ENCODE measurements at regions not wholly inside any gene's neighbourhood (a gene's known extent, or its start where the extent isn't known, plus 50 kb on each side); places are given as distances from the start of the nearest gene placed in this dataset.

DNA sequence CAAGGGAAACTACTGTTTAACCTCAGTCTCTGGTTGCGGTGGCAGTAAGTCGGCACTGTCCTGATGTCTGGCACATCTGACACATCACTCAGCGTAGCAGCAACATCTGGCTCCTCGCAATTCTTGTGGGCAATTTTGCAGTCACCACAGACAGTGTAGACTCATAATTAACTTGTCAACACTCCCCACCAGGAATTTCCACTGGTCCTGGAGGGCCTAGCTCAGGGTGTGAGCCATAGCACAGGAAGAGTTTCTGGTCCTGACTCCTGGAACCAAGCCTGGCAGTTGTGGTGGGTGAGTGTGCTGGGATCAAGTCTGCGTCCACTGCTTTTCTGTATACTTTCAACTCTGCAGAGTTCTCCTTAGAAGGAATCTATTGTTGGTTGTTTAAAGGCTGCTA is 209.7 kb downstream of the SNX19 start:
- no peak overlapping the region for H3K27ac ChIP-seq
- no peak for TF ChIP-seq ZFX (IDR thresholded peaks at IDR 0.05)
- TF ChIP-seq, protein P1, sequence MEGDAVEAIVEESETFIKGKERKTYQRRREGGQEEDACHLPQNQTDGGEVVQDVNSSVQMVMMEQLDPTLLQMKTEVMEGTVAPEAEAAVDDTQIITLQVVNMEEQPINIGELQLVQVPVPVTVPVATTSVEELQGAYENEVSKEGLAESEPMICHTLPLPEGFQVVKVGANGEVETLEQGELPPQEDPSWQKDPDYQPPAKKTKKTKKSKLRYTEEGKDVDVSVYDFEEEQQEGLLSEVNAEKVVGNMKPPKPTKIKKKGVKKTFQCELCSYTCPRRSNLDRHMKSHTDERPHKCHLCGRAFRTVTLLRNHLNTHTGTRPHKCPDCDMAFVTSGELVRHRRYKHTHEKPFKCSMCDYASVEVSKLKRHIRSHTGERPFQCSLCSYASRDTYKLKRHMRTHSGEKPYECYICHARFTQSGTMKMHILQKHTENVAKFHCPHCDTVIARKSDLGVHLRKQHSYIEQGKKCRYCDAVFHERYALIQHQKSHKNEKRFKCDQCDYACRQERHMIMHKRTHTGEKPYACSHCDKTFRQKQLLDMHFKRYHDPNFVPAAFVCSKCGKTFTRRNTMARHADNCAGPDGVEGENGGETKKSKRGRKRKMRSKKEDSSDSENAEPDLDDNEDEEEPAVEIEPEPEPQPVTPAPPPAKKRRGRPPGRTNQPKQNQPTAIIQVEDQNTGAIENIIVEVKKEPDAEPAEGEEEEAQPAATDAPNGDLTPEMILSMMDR (conservative IDR thresholded peaks at IDR 0.05): no peak

DNA sequence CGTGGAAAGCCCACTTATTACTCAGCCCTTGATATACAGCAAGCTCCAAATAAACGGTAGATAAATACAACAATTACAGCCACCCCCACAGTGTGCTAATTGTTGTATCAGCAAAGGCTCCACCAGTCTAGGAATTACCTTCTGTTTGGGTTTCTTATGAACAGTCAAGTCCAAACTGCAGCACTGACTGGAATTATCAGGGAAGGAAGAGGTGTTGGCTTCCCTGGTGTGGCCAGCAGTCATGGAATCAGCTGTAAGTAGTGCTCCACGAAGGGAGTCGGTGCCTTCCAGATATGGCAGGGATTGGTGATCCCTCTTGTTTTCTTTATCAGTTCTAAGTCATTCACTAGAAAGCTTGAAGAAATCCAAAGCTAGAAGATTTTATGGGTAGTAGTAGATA is 209.1 kb downstream of the SNX19 start:
- TF ChIP-seq, protein P1 (conservative IDR thresholded peaks at IDR 0.05): no peak
- TF ChIP-seq ZFX (IDR thresholded peaks at IDR 0.05): no peak
- no peak overlapping the region for H3K27ac ChIP-seq

DNA sequence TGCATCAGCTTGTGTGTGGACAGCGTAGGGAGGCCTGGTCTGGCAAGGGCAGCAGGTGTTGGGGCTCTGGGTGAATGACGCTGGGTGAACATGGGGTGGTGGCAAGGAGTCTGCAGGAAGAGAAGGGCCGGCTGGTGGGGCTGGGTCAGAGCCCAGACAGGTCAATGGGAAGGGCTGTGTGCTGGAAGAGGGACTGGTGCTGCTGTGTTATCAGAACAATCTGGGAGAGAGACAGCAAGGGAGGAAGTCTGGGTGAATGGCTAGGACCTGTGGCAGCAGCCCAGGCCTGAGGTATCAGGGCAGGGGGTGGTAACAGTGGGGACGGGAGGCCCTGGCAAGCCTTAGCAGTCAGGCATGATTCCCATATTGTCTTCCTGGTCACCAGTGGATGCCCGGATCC is 206.7 kb downstream of the SNX19 start:
- no peak overlapping the region for H3K27ac ChIP-seq
- TF ChIP-seq, protein P1 (conservative IDR thresholded peaks at IDR 0.05): no peak
- TF ChIP-seq ZFX (IDR thresholded peaks at IDR 0.05): no peak

DNA sequence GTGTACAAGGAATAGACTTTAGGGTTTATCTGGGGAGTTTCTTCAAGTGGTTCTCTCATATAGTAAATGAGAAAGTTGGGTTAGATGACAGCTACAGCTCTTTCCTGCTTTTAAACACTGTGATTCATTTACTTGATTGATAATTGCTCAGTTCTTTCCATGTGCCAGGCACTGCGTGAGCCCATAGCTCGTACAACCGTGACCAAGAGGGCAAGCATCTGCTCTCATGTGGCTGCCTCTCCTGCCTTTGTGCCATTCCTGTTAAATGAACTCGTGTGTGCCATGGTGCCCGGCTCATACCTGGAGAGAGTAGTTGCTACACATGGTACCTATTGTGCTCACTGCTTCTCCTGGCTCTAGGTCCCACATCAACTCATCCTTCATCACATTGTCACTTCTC is 206.3 kb downstream of the SNX19 start:
- no peak for TF ChIP-seq ZFX (IDR thresholded peaks at IDR 0.05)
- TF ChIP-seq, protein P1 (conservative IDR thresholded peaks at IDR 0.05): no peak
- no peak overlapping the region for H3K27ac ChIP-seq

DNA sequence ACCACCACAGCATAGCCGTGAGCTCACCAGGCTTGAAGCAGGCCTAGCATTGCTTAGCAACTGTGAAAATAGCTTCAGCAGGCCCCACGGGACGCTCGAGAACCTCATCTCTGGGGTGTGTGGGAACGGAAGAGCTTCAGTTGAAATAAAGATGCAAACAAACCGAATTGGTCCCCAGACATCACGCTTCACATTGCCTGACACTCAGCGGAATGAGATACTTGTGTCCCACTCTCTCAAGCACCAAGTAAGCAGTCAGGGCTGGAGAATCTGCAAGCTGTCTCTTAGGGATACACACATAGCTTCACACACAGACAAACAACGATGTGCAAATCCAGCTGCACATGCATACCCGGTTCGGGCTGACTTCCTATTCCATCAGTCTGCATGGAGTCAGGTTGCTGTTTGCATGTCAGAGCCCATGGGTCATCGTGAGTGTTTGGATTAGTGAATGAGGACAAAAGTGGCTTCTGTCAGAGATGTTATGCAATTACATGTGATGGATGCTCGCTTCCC is 205.7 kb downstream of the SNX19 start:
- no peak overlapping the region for H3K27ac ChIP-seq
- TF ChIP-seq, protein P1 (conservative IDR thresholded peaks at IDR 0.05): no peak
- no peak for TF ChIP-seq ZFX (IDR thresholded peaks at IDR 0.05)

DNA sequence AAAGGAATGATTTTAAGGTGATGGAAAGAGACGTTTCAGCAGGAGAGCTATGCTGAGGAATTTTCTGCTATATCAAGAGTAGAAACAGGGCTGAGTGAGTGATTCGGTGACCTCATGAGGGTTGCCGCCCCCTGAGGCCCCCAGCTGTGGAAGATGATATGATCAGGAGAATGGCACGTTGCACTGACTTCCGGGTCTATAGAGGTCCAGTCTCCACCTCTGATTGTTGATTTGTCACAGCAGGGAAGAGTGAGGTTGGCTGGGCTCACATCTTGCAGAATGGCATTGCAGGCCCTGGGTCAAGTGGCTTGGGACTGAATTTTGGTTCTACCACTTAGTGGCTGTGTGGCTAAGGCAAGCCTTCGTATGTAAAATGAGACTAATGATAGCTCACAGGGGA is 205.1 kb downstream of the SNX19 start:
- TF ChIP-seq, protein P1 (conservative IDR thresholded peaks at IDR 0.05): no peak
- TF ChIP-seq ZFX (IDR thresholded peaks at IDR 0.05): no peak
- H3K27ac ChIP-seq: no peak overlapping the region

DNA sequence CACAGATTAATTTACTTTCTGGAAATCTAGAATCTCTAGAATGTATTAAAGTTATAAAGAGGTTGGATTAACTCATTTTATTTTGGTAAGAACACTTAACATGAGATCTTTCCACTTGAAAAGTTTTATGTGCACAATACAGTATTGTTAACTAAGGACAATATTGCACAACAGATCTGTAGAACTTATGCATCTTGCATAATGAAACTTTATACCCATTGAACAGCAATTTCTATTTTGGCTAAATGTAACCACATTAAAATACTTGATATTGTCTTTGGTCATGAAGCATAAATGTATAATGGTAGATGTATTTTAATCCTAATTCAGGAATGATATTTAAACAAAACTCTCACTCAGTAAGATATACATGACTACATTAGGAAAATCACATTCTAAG is 203.8 kb downstream of the SNX19 start:
- no peak overlapping the region for H3K27ac ChIP-seq
- TF ChIP-seq, protein P1 (conservative IDR thresholded peaks at IDR 0.05): no peak
- TF ChIP-seq ZFX (IDR thresholded peaks at IDR 0.05): no peak

Data from C4-2B (cell line).